MM.1S (cell line): ENCODE measurements at regions not wholly inside any gene's neighbourhood (a gene's known extent, or its start where the extent isn't known, plus 50 kb on each side); places are given as distances from the start of the nearest gene placed in this dataset.

Source experiments
- DNase-seq: peaks from one replicate; pipeline ENCODE4 v3.0.0-alpha.2; 2015
- H2AFZ ChIP-seq: fragments of 300-600 bp; sonication (generic); 2 replicates; pipeline ENCODE4 v1.6.0; 2016; ENCODE audit warnings: antibody characterized with exemption, low read length
- H3F3A ChIP-seq: fragments of 300-600 bp; sonication (generic); 2 replicates; pipeline ENCODE4 v1.6.1; 2016; ENCODE audit warnings: mild to moderate bottlenecking, antibody characterized with exemption, low read length, moderate library complexity, mixed read lengths; ENCODE audit not compliant: insufficient read depth
- H3K27ac ChIP-seq: fragments of 300-600 bp; sonication (generic); 2 replicates; pipeline ENCODE4 v1.5.1; 2016; ENCODE audit warnings: mild to moderate bottlenecking, low read length
- H3K27me3 ChIP-seq: fragments of 300-600 bp; sonication (generic); replicated peaks from 2 replicates; pipeline ENCODE4 v1.6.0; 2016; ENCODE audit warnings: low read length; ENCODE audit not compliant: insufficient read depth
- H3K36me3 ChIP-seq: fragments of 300-600 bp; sonication (generic); replicated peaks from 2 replicates; pipeline ENCODE4 v1.6.1; 2016; ENCODE audit warnings: mild to moderate bottlenecking, low read length, mixed read lengths; ENCODE audit not compliant: insufficient read depth
- H3K4me1 ChIP-seq: fragments of 300-600 bp; sonication (generic); 2 replicates; pipeline ENCODE4 v1.6.1; 2016; ENCODE audit warnings: low read length, mixed read lengths
- H3K4me2 ChIP-seq: fragments of 300-600 bp; sonication (generic); 2 replicates; pipeline ENCODE4 v1.6.0; 2016; ENCODE audit warnings: low read depth, low read length
- H3K4me3 ChIP-seq: fragments of 300-600 bp; sonication (generic); 2 replicates; pipeline ENCODE4 v1.5.1; 2016; ENCODE audit warnings: low read length, mixed read lengths
- H3K79me2 ChIP-seq: fragments of 300-600 bp; sonication (generic); 2 replicates; pipeline ENCODE4 v1.6.1; 2016; ENCODE audit warnings: mixed run types, low read length, mixed read lengths
- H3K9ac ChIP-seq: fragments of 300-600 bp; sonication (generic); 2 replicates; pipeline ENCODE4 v1.6.1; 2016; ENCODE audit warnings: low read length, mixed read lengths
- H3K9me2 ChIP-seq: fragments of 300-600 bp; sonication (generic); replicated peaks from 2 replicates; pipeline ENCODE4 v1.6.1; 2016; ENCODE audit warnings: mild to moderate bottlenecking, low read length, mixed read lengths; ENCODE audit not compliant: insufficient read depth
- H3K9me3 ChIP-seq: fragments of 300-600 bp; sonication (generic); replicated peaks from 2 replicates; pipeline ENCODE4 v1.6.1; 2016; ENCODE audit warnings: mild to moderate bottlenecking, low read length, mixed read lengths; ENCODE audit not compliant: insufficient read depth
- H4K20me1 ChIP-seq: fragments of 300-600 bp; sonication (generic); 2 replicates; pipeline ENCODE4 v1.6.1; 2016; ENCODE audit warnings: mild to moderate bottlenecking, low read length, moderate library complexity, mixed read lengths; ENCODE audit not compliant: insufficient read depth
- CTCF ChIP-seq: fragments of 300-600 bp; sonication (generic); IDR thresholded peaks from 2 replicates; pipeline ENCODE4 v1.5.1; 2016; ENCODE audit warnings: antibody characterized with exemption, low read length, mixed read lengths
- EZH2 ChIP-seq: fragments of 300-600 bp; sonication (generic); optimal IDR thresholded peaks from 2 replicates; pipeline ENCODE3; 2017; ENCODE audit warnings: low read depth, mild to moderate bottlenecking, antibody characterized with exemption, low read length, mixed read lengths
- EZH2phosphoT487 ChIP-seq: fragments of 300-600 bp; sonication (generic); IDR thresholded peaks from 2 replicates; pipeline ENCODE4 v1.6.1; 2018; ENCODE audit warnings: antibody characterized with exemption, low read length

GRCh38 chr2:600542-601386 lies 76.4 kb downstream of the TMEM18 start:
- H3K9me3 ChIP-seq = no peaks in the 10 kb centered on the region
- no peaks in the 10 kb centered on the region for H3K79me2 ChIP-seq
- no peaks in the 10 kb centered on the region for H3K36me3 ChIP-seq
- H2AFZ ChIP-seq = no peak overlapping the region
- H3K9me2 ChIP-seq = no peaks in the 10 kb centered on the region
- H3F3A ChIP-seq = no peaks in the 10 kb centered on the region
- no peak for TF ChIP-seq CTCF
- TF ChIP-seq EZH2 = no peak
- no peak for TF ChIP-seq EZH2phosphoT487
- no peak for DNase-seq
- no peaks in the 10 kb centered on the region for H4K20me1 ChIP-seq
- no peak overlapping the region for H3K9ac ChIP-seq
- no peak overlapping the region for H3K27ac ChIP-seq
- peaks cover 4% of the 10 kb centered on the region; the same call in 1 of the 2 replicates for H3K27me3 ChIP-seq
- H3K4me2 ChIP-seq = no peak overlapping the region
- H3K4me1 ChIP-seq = no peaks in the 10 kb centered on the region
- no peak overlapping the region for H3K4me3 ChIP-seq

- Histone ChIP-seq H3K9me2 (no peaks in the 10 kb centered on the region), H3F3A (no peaks in the 10 kb centered on the region), H3K4me1 (no peaks in the 10 kb centered on the region), H3K4me3 (no peak overlapping the region), H3K4me2 (no peak overlapping the region), H3K27ac (no peak overlapping the region), H3K27me3 (peaks cover 4% of the 10 kb centered on the region; the same call in 1 of the 2 replicates), H3K9me3 (no peaks in the 10 kb centered on the region), H3K79me2 (no peaks in the 10 kb centered on the region), H3K9ac (no peak overlapping the region), H3K36me3 (no peaks in the 10 kb centered on the region), H4K20me1 (no peaks in the 10 kb centered on the region), H2AFZ (no peak overlapping the region)
- TF ChIP-seq EZH2phosphoT487 (no peak), CTCF (no peak)
- no peak for DNase-seq
Measured at GRCh38 chr2:599601-600000, 77.6 kb downstream of the TMEM18 start.

DNA sequence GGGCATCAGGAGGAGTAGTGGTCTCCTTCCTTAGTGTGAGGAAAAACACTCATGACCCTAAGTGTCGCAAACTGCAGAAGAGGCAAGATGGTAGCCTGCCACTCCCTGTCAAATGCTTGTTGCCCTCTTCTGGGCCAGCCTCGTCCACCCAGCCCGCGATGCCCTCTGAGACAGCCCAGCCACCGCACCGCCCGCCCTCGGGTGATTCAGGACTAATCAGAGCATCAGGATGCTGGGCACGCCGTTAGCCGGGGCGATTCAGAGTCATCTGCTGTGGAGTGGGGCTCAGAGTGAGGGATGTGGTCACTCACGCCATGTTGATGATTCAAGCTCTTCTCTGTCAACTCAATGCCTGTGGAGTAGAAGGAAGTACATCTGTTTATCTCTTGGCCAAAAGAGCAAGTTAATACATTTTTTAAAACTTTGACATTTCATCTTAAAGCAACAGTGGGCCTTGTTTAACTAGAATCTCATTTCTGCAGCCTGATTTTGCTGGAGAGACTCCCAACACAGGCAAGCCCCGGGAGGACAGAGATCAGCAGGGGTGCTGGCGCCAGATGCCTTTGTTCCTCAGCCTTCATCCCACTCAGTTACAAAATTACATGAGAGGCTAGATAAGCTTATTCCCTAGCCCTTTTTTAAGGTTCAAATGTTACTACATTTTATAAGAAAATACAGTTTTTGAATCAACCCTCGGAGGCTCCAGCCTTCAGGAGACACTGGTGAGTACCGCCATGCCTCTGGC lies 79.0 kb downstream of the TMEM18 start:
- TF ChIP-seq CTCF (no peak), EZH2phosphoT487 (no peak), EZH2 (no peak)
- Histone ChIP-seq H3K27ac (no peak overlapping the region), H3K9me3 (no peaks in the 10 kb centered on the region), H3K9ac (no peak overlapping the region), H3K4me1 (no peaks in the 10 kb centered on the region), H3K79me2 (no peaks in the 10 kb centered on the region), H3K36me3 (no peaks in the 10 kb centered on the region), H4K20me1 (no peaks in the 10 kb centered on the region), H2AFZ (no peak overlapping the region), H3F3A (no peaks in the 10 kb centered on the region), H3K4me3 (no peak overlapping the region), H3K27me3 (peaks cover 4% of the 10 kb centered on the region; the same call in 1 of the 2 replicates), H3K4me2 (no peak overlapping the region), H3K9me2 (no peaks in the 10 kb centered on the region)
- DNase-seq = no peak
